H1 (cell line): ENCODE measurements at regions not wholly inside any gene's neighbourhood (a gene's known extent, or its start where the extent isn't known, plus 50 kb on each side); places are given as distances from the start of the nearest gene placed in this dataset.

Source experiments
- CTCF ChIA-PET: fragments of 300-600 bp; sonication (Branson Sonifier 250); formaldehyde crosslinking; loops from one replicate; lab custom pipeline; 2021; ENCODE audit not compliant: partially characterized antibody; lab: Charles Lee
- POLR2A ChIA-PET: fragments of 300-600 bp; sonication (Branson Sonifier 250); formaldehyde crosslinking; loops from one replicate; lab custom pipeline; 2021; ENCODE audit warnings: inconsistent platforms; ENCODE audit not compliant: partially characterized antibody; lab: Charles Lee
- DNase-seq, 2 experiments: peaks; one replicate each; pipeline versions ENCODE4 v3.0.0 to v3.0.0-alpha.2; 2010 to 2022; ENCODE audit warnings: low spot score in 2 of 2, low read depth in 1 of 2, mixed read lengths in 1 of 2
- FAIRE-seq: peaks from 2 replicates; lab custom pipeline; 2011; peaks lifted over from hg19 to GRCh38; lab: Jason Lieb, UNC
- H2AFZ ChIP-seq: 2 replicates; pipeline ENCODE4 v1.8.1; 2012; ENCODE audit warnings: low read length, inconsistent platforms
- H2AK5ac ChIP-seq: 2 replicates; pipeline ENCODE4 v1.6.1; 2013; ENCODE audit warnings: low read depth, low read length
- H2BK120ac ChIP-seq: replicated peaks from 2 replicates; pipeline ENCODE3; 2013; ENCODE audit warnings: low read depth, low read length, inconsistent platforms
- H2BK12ac ChIP-seq: 2 replicates; pipeline ENCODE4 v1.6.1; 2013; ENCODE audit warnings: low read depth, low read length
- H2BK15ac ChIP-seq: 2 replicates; pipeline ENCODE4 v1.6.1; 2013; ENCODE audit warnings: low read length
- H2BK20ac ChIP-seq: 2 replicates; pipeline ENCODE4 v1.6.1; 2013; ENCODE audit warnings: low read length
- H2BK5ac ChIP-seq: 2 replicates; pipeline ENCODE4 v1.6.1; 2013; ENCODE audit warnings: low read depth, low read length
- H3K14ac ChIP-seq: 2 replicates; pipeline ENCODE4 v1.6.1; 2013; ENCODE audit warnings: inconsistent platforms; ENCODE audit not compliant: insufficient read length
- H3K18ac ChIP-seq: 2 replicates; pipeline ENCODE4 v1.6.1; 2013; ENCODE audit warnings: low read length; ENCODE audit errors: extremely low read depth
- H3K23ac ChIP-seq: 2 replicates; pipeline ENCODE4 v1.6.1; 2013; ENCODE audit warnings: inconsistent platforms; ENCODE audit not compliant: insufficient read length
- H3K23me2 ChIP-seq: 2 replicates; pipeline ENCODE4 v1.6.1; 2013; ENCODE audit warnings: low read depth, low read length
- H3K27ac ChIP-seq: 2 replicates; pipeline ENCODE4 v1.6.1; 2011; ENCODE audit warnings: low read depth, low read length, inconsistent platforms
- H3K27me3 ChIP-seq, 4 experiments: replicated peaks in 1 of 4; 1 replicate in 1 of 4; 2 replicates in 3 of 4; pipeline versions ENCODE4 v1.6.1 to v1.8.1; 2011 to 2013; ENCODE audit warnings: low read length in 3 of 4, mild to moderate bottlenecking in 3 of 4, inconsistent platforms in 2 of 4, mixed read lengths in 2 of 4, moderate library complexity in 1 of 4; ENCODE audit not compliant: control insufficient read depth in 3 of 4, insufficient read depth in 3 of 4; ENCODE audit errors: extremely low read depth in 1 of 4
- H3K36me3 ChIP-seq, 4 experiments: 2 replicates each; pipeline versions ENCODE4 v1.6.1 to v1.8.1; 2011 to 2013; ENCODE audit warnings: mild to moderate bottlenecking in 4 of 4, low read length in 3 of 4, moderate library complexity in 2 of 4, control low read depth in 1 of 4, inconsistent platforms in 1 of 4; ENCODE audit not compliant: insufficient read depth in 4 of 4, control insufficient read depth in 2 of 4
- H3K4ac ChIP-seq: replicated peaks from 2 replicates; pipeline ENCODE3; 2013; ENCODE audit warnings: low read length, low read depth, mixed read lengths, inconsistent platforms; ENCODE audit not compliant: insufficient read length
- H3K4me1 ChIP-seq, 4 experiments: replicated peaks in 1 of 4; 1 replicate in 1 of 4; 2 replicates in 3 of 4; pipeline versions ENCODE4 v1.6.1 to v1.8.1; 2011 to 2013; ENCODE audit warnings: low read length in 3 of 4, inconsistent platforms in 2 of 4, mixed read lengths in 1 of 4; ENCODE audit not compliant: insufficient read depth in 4 of 4, control insufficient read depth in 3 of 4
- H3K4me2 ChIP-seq, 2 experiments: 2 replicates each; pipeline versions ENCODE4 v1.6.1 to v1.8.1; 2011 to 2013; ENCODE audit warnings: low read depth in 2 of 2, low read length in 2 of 2, control low read depth in 1 of 2, inconsistent platforms in 1 of 2, mild to moderate bottlenecking in 1 of 2; ENCODE audit not compliant: insufficient read depth in 1 of 2
- H3K4me3 ChIP-seq, 4 experiments: fragments of 200-600, 300-600 bp in 1 of 4; sonication (generic), shearing (Covaris generic), sonication (Bioruptor Twin) in 1 of 4; 2 replicates each; pipeline versions ENCODE4 v1.5.1 to v1.8.1; 2011 to 2016; ENCODE audit warnings: low read length in 4 of 4, low read depth in 3 of 4, control low read depth in 2 of 4, inconsistent platforms in 2 of 4, mild to moderate bottlenecking in 2 of 4, mixed read lengths in 1 of 4, moderate library complexity in 1 of 4; ENCODE audit not compliant: insufficient read depth in 2 of 4; ENCODE audit errors: extremely low read depth in 1 of 4
- H3K56ac ChIP-seq: replicated peaks from 2 replicates; pipeline ENCODE3; 2013; ENCODE audit warnings: low read depth, mild to moderate bottlenecking, mixed read lengths, low read length, inconsistent platforms; ENCODE audit not compliant: insufficient read length
- H3K79me1 ChIP-seq: 2 replicates; pipeline ENCODE4 v1.6.1; 2013; ENCODE audit warnings: low read depth, low read length, control low read depth
- H3K79me2 ChIP-seq, 2 experiments: 2 replicates each; pipeline versions ENCODE4 v1.6.1 to v1.8.1; 2012 to 2013; ENCODE audit warnings: low read length in 2 of 2, mild to moderate bottlenecking in 2 of 2, inconsistent platforms in 1 of 2; ENCODE audit not compliant: insufficient read depth in 2 of 2, control insufficient read depth in 1 of 2
- H3K9ac ChIP-seq, 4 experiments: replicated peaks in 1 of 4; 1 replicate in 1 of 4; 2 replicates in 3 of 4; pipeline versions ENCODE4 v1.6.1 to v1.8.1; 2011 to 2013; ENCODE audit warnings: low read depth in 3 of 4, low read length in 3 of 4, control low read depth in 2 of 4, mild to moderate bottlenecking in 2 of 4, moderate library complexity in 2 of 4, inconsistent platforms in 1 of 4; ENCODE audit errors: extremely low read depth in 1 of 4
- H3K9me3 ChIP-seq, 2 experiments: 2 replicates each; pipeline versions ENCODE4 v1.6.1 to v1.8.1; 2012 to 2013; ENCODE audit warnings: mild to moderate bottlenecking in 2 of 2, moderate library complexity in 2 of 2, control low read depth in 1 of 2, inconsistent platforms in 1 of 2, low read depth in 1 of 2, low read length in 1 of 2, mixed read lengths in 1 of 2; ENCODE audit not compliant: insufficient read depth in 2 of 2
- H4K20me1 ChIP-seq, 2 experiments: replicated peaks in 1 of 2; 2 replicates each; pipeline versions ENCODE3 to v1.8.1; 2011 to 2013; ENCODE audit warnings: inconsistent platforms in 2 of 2, low read length in 2 of 2, mild to moderate bottlenecking in 1 of 2; ENCODE audit not compliant: insufficient read depth in 2 of 2, control insufficient read depth in 1 of 2
- H4K5ac ChIP-seq: 2 replicates; pipeline ENCODE4 v1.6.1; 2013; ENCODE audit warnings: low read length, low read depth, mixed read lengths, inconsistent platforms; ENCODE audit not compliant: insufficient read length
- H4K8ac ChIP-seq: 2 replicates; pipeline ENCODE4 v1.8.0; 2013; ENCODE audit warnings: mild to moderate bottlenecking, moderate library complexity, low read length, inconsistent platforms; ENCODE audit not compliant: insufficient read depth; ENCODE audit errors: extremely low read depth
- H4K91ac ChIP-seq: replicated peaks from 2 replicates; pipeline ENCODE3; 2013; ENCODE audit warnings: low read length, mixed read lengths, inconsistent platforms; ENCODE audit not compliant: insufficient read length
- BCL11A ChIP-seq, 2 experiments: IDR thresholded peaks; one replicate each; pipeline ENCODE4 v1.6.1; 2011; ENCODE audit warnings: low read depth in 2 of 2, low read length in 2 of 2, mild to moderate bottlenecking in 2 of 2
- WGBS, 2 experiments: shearing (Covaris generic) in 1 of 2; methylation state at CpG; one replicate each; pipeline versions ENCODE4 v1.1.6 to v1.1.7; 2013 to 2015; ENCODE audit warnings: low lambda C conversion rate in 2 of 2, mixed read lengths in 2 of 2, inconsistent platforms in 1 of 2, low coverage in 1 of 2, missing lambda C conversion rate in 1 of 2; ENCODE audit not compliant: insufficient replicate concordance in 2 of 2, insufficient coverage in 1 of 2, insufficient read length in 1 of 2; ENCODE audit errors: extremely low coverage in 1 of 2, missing lambda C conversion rate in 1 of 2; 5-methylcytosine and 5-hydroxymethylcytosine counted together

DNA sequence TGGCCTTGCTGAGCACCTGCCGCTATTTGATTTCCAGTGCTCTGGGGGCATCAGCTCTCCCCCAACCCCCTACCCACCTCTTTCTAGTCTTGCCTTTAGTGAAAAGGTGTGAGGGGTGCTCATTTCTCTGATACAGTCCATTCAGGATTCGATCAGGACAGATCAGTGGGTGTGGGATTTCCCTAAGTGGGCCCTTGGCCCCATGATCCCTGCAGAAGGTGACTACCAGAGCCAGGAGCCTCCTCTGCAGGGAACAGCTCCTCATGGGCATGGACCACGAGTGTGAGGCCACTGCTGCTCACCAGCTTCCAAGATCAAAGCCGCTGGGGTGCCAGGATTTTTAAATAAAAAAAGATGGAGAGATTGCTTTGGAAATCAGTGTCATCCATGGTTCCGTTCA is 835.2 kb upstream of the ID2 start:
- no peak overlapping the region for H3K56ac ChIP-seq
- no peak overlapping the region for H2BK5ac ChIP-seq
- no peak overlapping the region for H3K27ac ChIP-seq
- no peak overlapping the region for H2BK12ac ChIP-seq
- H3K9ac ChIP-seq, result no peak overlapping the region
- H2BK15ac ChIP-seq, result no peak overlapping the region
- H2AK5ac ChIP-seq, result no peak overlapping the region
- no peak overlapping the region for H4K5ac ChIP-seq
- H3K23me2 ChIP-seq, result no peaks in the 10 kb centered on the region
- ChIA-PET CTCF (interaction anchor here (0.9 kb wide), 1 partner anchor 730 kb away, joined by 3 read pairs; no protein-coding TSS in a partner anchor), POLR2A (interaction anchor here (1.4 kb wide), 1 partner anchor 12 kb away, joined by 4 read pairs; no protein-coding TSS in a partner anchor)
- WGBS, 2 experiments, result 91% methylated on average over 5 of the region's 5 CpGs; no CpG with 5 or more reads in 1 of the 2 experiments
- no peak overlapping the region for H4K8ac ChIP-seq
- H3K9me3 ChIP-seq, result no peaks in the 10 kb centered on the region; a peak in 1 of 4 replicates
- DNase-seq (no peak), FAIRE-seq (no peak)
- H3K4me2 ChIP-seq, result no peak overlapping the region
- H4K20me1 ChIP-seq, result no peaks in the 10 kb centered on the region
- no peak overlapping the region for H3K14ac ChIP-seq
- H3K27me3 ChIP-seq, result no peaks in the 10 kb centered on the region
- no peaks in the 10 kb centered on the region for H3K79me2 ChIP-seq
- no peak overlapping the region for H2AFZ ChIP-seq
- no peak overlapping the region for H3K4ac ChIP-seq
- H4K91ac ChIP-seq, result no peak overlapping the region
- peak overlapping the region; percentile 27; the same call in 1 of the 2 replicates for H2BK20ac ChIP-seq
- no peak overlapping the region for H3K23ac ChIP-seq
- H3K4me3 ChIP-seq, result no peak overlapping the region
- no peak overlapping the region for H2BK120ac ChIP-seq
- H3K4me1 ChIP-seq, result no peaks in the 10 kb centered on the region
- H3K79me1 ChIP-seq, result no peaks in the 10 kb centered on the region
- no peak overlapping the region for H3K18ac ChIP-seq
- no peak for TF ChIP-seq BCL11A (IDR thresholded peaks at IDR 0.05; ENCODE audit: low read depth in 2 of 2, low read length in 2 of 2)
- no peaks in the 10 kb centered on the region for H3K36me3 ChIP-seq
